AG10803 (cell line): ENCODE measurements at regions not wholly inside any gene's neighbourhood (a gene's known extent, or its start where the extent isn't known, plus 50 kb on each side); places are given as distances from the start of the nearest gene placed in this dataset.

Experiments
- DNase-seq: peaks from one replicate; pipeline ENCODE4 v3.0.0; 2010; ENCODE audit warnings: low read depth
- H3K4me3 ChIP-seq: 2 replicates; pipeline ENCODE4 v1.5.1; 2011; ENCODE audit warnings: mild to moderate bottlenecking, low read length, control low read depth
- CTCF ChIP-seq: conservative IDR thresholded peaks from 2 replicates; pipeline ENCODE4 v1.5.1; 2011; ENCODE audit warnings: mild to moderate bottlenecking, low read length, control low read depth, inconsistent platforms

- H3K4me3 ChIP-seq, result no peak overlapping the region
- no peak for TF ChIP-seq CTCF
- no peak for DNase-seq
Measured at GRCh38 chr5:167649471-167649870, 642.0 kb upstream of the WWC1 start.

GRCh38 chr5:167652690-167653089 lies 638.8 kb upstream of the WWC1 start:
- no peak overlapping the region for H3K4me3 ChIP-seq
- no peak for DNase-seq

GRCh38 chr5:167653645-167654106 lies 637.8 kb upstream of the WWC1 start:
- DNase-seq, result peak; percentile 77
- TF ChIP-seq CTCF, result no peak
- no peak overlapping the region for H3K4me3 ChIP-seq

More at GRCh38 chr5:167652690-167653089, 638.8 kb upstream of the WWC1 start:
- no peak for TF ChIP-seq CTCF

GRCh38 chr5:167657016-167657415 lies 634.4 kb upstream of the WWC1 start:
- no peak for DNase-seq
- H3K4me3 ChIP-seq, result no peak overlapping the region
- no peak for TF ChIP-seq CTCF

GRCh38 chr5:167658889-167659288 lies 632.6 kb upstream of the WWC1 start:
- peak; percentile 58 for DNase-seq
- H3K4me3 ChIP-seq, result no peak overlapping the region
- no peak for TF ChIP-seq CTCF

- TF ChIP-seq CTCF, result no peak
- no peak overlapping the region for H3K4me3 ChIP-seq
- DNase-seq, result no peak
Measured at GRCh38 chr5:167661605-167662004, 629.8 kb upstream of the WWC1 start.

GRCh38 chr5:167664222-167664804 lies 627.1 kb upstream of the WWC1 start:
- DNase-seq, result no peak
- no peak for TF ChIP-seq CTCF
- H3K4me3 ChIP-seq, result no peak overlapping the region
